HG03378 (cell line): ENCODE measurements at regions not wholly inside any gene's neighbourhood (a gene's known extent, or its start where the extent isn't known, plus 50 kb on each side); places are given as distances from the start of the nearest gene placed in this dataset.
A peak's percentile ranks its signal among the peaks of the same experiment; 100 is the strongest.

ENCODE experiments used
- ATAC-seq: cut with Tn5 transposase; IDR thresholded peaks from one replicate; pipeline ENCODE4 v1.9.1; 2021; ENCODE audit warnings: mild to moderate bottlenecking, moderate library complexity; ENCODE audit not compliant: unreplicated experiment

GRCh38 chr3:72313308-72313707 lies 528.4 kb upstream of the PROK2 start:
- ATAC-seq = no peak

GRCh38 chr3:72312339-72312738 lies 527.4 kb upstream of the PROK2 start:
- ATAC-seq = peak; percentile 33

GRCh38 chr3:72311425-72311824 lies 526.5 kb upstream of the PROK2 start:
- ATAC-seq = no peak

GRCh38 chr3:72310419-72311380 lies 525.8 kb upstream of the PROK2 start:
- peak; percentile 91 for ATAC-seq

GRCh38 chr3:72309661-72310418 lies 524.9 kb upstream of the PROK2 start:
- ATAC-seq = no peak

GRCh38 chr3:72308641-72309040 lies 523.7 kb upstream of the PROK2 start:
- no peak for ATAC-seq

- no peak for ATAC-seq
Measured at GRCh38 chr3:72307438-72308115, 522.6 kb upstream of the PROK2 start.

- ATAC-seq = no peak
Measured at GRCh38 chr3:72306800-72307341, 521.9 kb upstream of the PROK2 start.

GRCh38 chr3:72303926-72304325 lies 519.0 kb upstream of the PROK2 start:
- ATAC-seq = no peak

- ATAC-seq = no peak
Measured at GRCh38 chr3:72301779-72302178, 516.8 kb upstream of the PROK2 start.

- no peak for ATAC-seq
Measured at GRCh38 chr3:72300621-72301020, 515.7 kb upstream of the PROK2 start.

GRCh38 chr3:72299823-72300222 lies 514.9 kb upstream of the PROK2 start:
- no peak for ATAC-seq

GRCh38 chr3:72299321-72299802 lies 514.4 kb upstream of the PROK2 start:
- no peak for ATAC-seq

GRCh38 chr3:72298201-72299152 lies 513.5 kb upstream of the PROK2 start:
- ATAC-seq = no peak

GRCh38 chr3:72297481-72297880 lies 512.5 kb upstream of the PROK2 start:
- no peak for ATAC-seq

GRCh38 chr3:72296477-72297111 lies 511.6 kb upstream of the PROK2 start:
- no peak for ATAC-seq

GRCh38 chr3:72295962-72296450 lies 511.1 kb upstream of the PROK2 start:
- ATAC-seq = no peak

- no peak for ATAC-seq
Measured at GRCh38 chr3:72295276-72295961, 510.5 kb upstream of the PROK2 start.
